Fibroblast of gingiva (primary cell): ENCODE measurements at regions not wholly inside any gene's neighbourhood (a gene's known extent, or its start where the extent isn't known, plus 50 kb on each side); places are given as distances from the start of the nearest gene placed in this dataset.

Source experiments
- DNase-seq: peaks from one replicate; pipeline ENCODE4 v3.0.0-alpha.2; 2011; ENCODE audit warnings: low read depth

GRCh38 chr3:61311044-61311443, 59.8 kb upstream of the FHIT start:
- DNase-seq = no peak

GRCh38 chr3:61315871-61316270, 64.6 kb upstream of the FHIT start:
- DNase-seq = no peak

DNA sequence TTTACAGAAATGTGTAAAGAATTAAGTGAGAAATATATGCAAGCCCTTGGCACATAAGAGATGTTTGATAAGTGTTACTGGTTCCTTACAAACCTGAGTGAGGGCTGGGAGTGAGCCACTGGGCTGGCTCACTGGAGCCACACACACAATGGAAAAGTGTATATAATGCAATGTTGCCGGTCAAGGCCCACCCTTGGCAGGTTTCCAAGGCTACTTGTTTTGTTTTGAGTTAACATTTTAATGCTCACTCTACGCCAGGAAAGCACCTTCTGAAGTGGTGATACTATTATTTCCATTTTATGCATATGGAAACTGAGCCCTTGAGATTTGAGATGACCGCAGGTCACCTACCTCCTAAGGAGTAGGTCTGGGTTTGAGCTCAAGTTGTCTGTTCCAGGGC, 71.8 kb upstream of the FHIT start:
- no peak for DNase-seq

GRCh38 chr3:61331929-61332552, 80.8 kb upstream of the FHIT start:
- DNase-seq = no peak

GRCh38 chr3:61333192-61333961, 82.1 kb upstream of the FHIT start:
- DNase-seq = no peak

- DNase-seq = no peak
Measured at GRCh38 chr3:61334783-61335182, 83.5 kb upstream of the FHIT start.

DNA sequence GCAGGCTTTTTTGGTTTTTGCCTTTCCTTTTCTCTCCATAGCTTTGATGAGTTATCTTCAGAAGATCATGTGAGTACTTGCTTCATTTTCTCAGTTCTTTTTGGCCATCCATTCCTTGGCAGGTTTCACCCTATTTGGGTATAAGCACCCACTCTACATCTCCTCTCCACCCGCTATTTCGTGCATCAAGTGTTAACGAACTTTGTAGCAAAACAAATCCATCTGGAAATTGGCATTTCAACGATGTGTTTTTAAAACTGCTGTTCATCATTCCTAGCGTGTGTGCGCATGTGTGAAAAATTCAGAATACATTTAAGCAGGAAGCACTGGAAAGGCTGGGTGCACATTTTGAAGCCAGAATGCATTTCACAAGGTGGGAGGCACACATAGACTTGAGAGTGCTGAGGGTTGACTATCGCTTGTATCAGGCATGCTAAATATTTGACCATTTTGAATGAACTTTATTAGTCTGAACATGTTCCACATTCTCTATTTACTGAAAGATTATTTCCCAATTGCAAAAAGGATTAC, 89.7 kb upstream of the FHIT start:
- DNase-seq = no peak

GRCh38 chr3:61343543-61343942, 92.3 kb upstream of the FHIT start:
- no peak for DNase-seq

DNA sequence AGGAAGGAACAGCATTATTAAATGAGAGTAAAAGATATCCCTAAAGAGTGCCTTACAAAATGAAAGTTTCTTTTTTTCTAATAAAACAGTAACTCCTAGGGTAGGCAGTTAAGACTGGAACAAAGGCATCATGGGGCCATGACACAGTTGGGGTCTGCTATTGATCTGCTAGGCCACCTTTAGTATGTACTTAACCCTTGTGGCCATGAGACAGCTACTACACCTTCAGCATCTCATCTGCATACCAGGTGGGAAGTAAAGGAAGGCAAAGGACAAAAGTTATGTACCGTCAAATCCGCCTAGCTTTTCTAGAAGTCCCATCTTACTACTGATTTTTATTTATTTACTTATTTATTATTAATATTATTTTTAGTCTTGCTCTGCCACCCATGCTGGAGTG, 93.8 kb upstream of the FHIT start:
- no peak for DNase-seq

GRCh38 chr3:61347981-61348380, 96.7 kb upstream of the FHIT start:
- no peak for DNase-seq

DNA sequence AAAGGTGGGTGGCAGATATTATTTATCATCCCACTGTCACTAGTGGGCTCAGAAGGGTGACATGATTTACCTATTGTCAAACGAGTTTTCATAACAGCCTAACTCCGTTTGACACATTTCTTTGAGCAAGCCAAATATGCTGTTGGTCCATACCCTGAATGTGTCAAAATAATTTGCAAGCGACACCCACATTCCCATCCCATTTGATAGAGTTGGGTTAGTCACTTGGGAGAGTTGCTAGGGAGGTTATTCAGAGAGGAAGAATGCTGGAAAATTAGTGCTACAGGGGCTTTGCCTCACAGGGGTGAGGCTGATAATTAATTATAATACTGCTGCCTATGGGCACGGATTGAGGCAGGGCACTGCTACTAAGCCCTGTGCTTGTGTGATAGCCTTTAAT, 98.5 kb upstream of the FHIT start:
- DNase-seq = no peak

GRCh38 chr3:61350782-61351309, 99.6 kb upstream of the FHIT start:
- DNase-seq = no peak

- DNase-seq = no peak
Measured at GRCh38 chr3:61352306-61352705, 101.1 kb upstream of the FHIT start.

- DNase-seq = no peak
Measured at GRCh38 chr3:61353382-61353781, 102.1 kb upstream of the FHIT start.

DNA sequence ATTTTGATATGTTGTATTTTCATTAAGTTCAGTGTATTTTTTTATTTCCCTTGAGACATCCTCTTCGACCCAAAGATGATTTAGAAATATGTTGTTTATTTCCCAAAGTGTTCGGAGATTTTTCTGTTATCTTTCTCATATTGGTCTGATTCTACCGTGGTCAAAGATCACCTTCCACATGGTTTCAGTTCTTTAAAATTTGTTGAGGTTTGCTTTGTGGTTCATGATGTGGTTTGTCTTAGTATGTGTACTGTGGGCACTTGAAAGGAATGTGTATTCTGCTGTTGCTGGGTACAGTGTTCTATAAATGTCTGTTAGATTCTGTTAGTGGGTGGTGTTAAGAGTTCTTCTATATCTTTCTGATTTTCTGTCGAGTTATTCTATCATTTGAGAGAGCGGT, 103.4 kb upstream of the FHIT start:
- no peak for DNase-seq

DNA sequence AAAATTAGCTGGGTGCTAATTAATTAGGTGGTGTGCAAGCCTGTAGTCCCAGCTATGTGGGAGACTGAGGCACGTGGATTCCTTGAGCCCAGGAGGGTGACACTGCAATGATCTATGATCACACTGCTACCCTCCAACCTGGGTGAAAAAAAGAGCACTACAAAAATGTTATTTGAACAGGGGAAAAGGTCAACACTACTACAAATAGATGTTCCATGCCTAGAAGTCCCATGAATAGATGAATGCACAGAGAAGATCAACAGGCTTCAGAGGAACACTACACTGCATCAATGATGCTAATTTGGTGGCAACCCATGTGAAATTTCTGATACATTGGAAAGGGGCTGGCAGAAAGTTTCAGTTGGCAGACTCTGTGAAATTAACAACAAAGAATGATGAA, 105.4 kb upstream of the FHIT start:
- no peak for DNase-seq

- no peak for DNase-seq
Measured at GRCh38 chr3:61357902-61358301, 106.7 kb upstream of the FHIT start.

DNA sequence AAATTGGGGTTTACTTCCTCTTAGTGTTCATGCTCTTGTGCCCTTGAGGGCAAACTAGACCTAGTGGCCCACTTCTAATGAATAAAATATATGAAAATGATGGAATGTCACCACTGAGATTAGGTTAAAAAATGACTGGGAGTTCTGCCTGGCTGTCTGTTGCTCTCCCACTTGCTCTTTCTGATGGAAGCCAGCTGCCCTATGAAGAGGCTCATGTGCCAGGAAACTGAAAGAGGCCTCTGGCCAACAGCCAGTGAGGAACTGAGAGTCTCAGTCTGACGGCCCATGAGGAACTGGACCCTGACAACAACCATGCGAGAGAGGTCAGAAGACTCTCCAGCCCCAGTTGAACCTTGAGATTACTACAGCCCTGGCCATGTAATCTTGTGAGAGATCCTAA, 107.1 kb upstream of the FHIT start:
- no peak for DNase-seq

GRCh38 chr3:61360297-61360965, 109.2 kb upstream of the FHIT start:
- DNase-seq = no peak

- no peak for DNase-seq
Measured at GRCh38 chr3:61369678-61370077, 118.4 kb upstream of the FHIT start.

DNA sequence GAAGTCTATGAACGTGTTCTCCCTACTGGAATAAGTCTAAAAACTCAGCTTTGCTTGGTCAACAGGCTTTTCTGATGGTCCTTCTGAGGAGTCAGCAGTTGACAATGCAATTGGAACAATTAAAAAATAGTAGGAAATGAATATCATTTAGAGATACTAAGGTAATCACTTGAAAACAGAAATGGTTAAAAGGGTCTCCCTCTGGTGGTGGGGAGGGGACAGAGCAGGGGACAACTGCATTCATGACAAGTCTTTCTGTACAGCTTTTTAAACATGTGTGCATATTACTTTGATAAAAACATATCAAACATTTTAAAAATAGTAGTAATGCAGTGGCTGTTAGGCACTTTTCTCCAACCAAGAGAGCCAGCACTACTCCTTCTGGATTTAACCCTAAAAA, 119.9 kb upstream of the FHIT start:
- DNase-seq = no peak

GRCh38 chr3:61372723-61373122, 121.5 kb upstream of the FHIT start:
- DNase-seq = no peak

- DNase-seq = no peak
Measured at GRCh38 chr3:61378311-61378710, 127.1 kb upstream of the FHIT start.
